ENCODE measurements at regions not wholly inside any gene's neighbourhood (a gene's known extent, or its start where the extent isn't known, plus 50 kb on each side); places are given as distances from the start of the nearest gene placed in this dataset.

GRCh38 chr2:104929663-104930062 lies 75.7 kb downstream of the POU3F3 start:
- H3K4me3 ChIP-seq (ENCODE audit: low read depth, low read length) = no peak overlapping the region
- ChIA-PET CTCF (no interaction called here), POLR2A (no interaction called here)
- TF ChIP-seq CTCF (IDR thresholded peaks at IDR 0.05; ENCODE audit: insufficient read depth, low read length, missing control alignments) = no peak
- no peak for DNase-seq (ENCODE audit: low read depth, low spot score)

GRCh38 chr2:104930732-104931131 lies 76.8 kb downstream of the POU3F3 start:
- ChIA-PET POLR2A (no interaction called here), CTCF (no interaction called here)
- no peak for TF ChIP-seq CTCF (IDR thresholded peaks at IDR 0.05; ENCODE audit: insufficient read depth, low read length, missing control alignments)
- no peak for DNase-seq (ENCODE audit: low read depth, low spot score)
- H3K4me3 ChIP-seq (ENCODE audit: low read depth, low read length) = no peak overlapping the region

- ChIA-PET POLR2A (no interaction called here), CTCF (no interaction called here)
- no peak for DNase-seq (ENCODE audit: low read depth, low spot score)
- no peak overlapping the region for H3K4me3 ChIP-seq (ENCODE audit: low read depth, low read length)
- no peak for TF ChIP-seq CTCF (IDR thresholded peaks at IDR 0.05; ENCODE audit: insufficient read depth, low read length, missing control alignments)
Observed at GRCh38 chr2:104932243-104932642, 78.3 kb downstream of the POU3F3 start.

- CTCF ChIA-PET = interaction anchor here (1.1 kb wide), 1 partner anchor 83 kb away, joined by 3 read pairs; no protein-coding TSS in a partner anchor
- POLR2A ChIA-PET = no interaction called here
- no peak overlapping the region for H3K4me3 ChIP-seq (ENCODE audit: low read depth, low read length)
- no peak for DNase-seq (ENCODE audit: low read depth, low spot score)
- no peak for TF ChIP-seq CTCF (IDR thresholded peaks at IDR 0.05; ENCODE audit: insufficient read depth, low read length, missing control alignments)
Observed at GRCh38 chr2:104933151-104933917, 79.4 kb downstream of the POU3F3 start.

- no peak for DNase-seq (ENCODE audit: low read depth, low spot score)
- H3K4me3 ChIP-seq (ENCODE audit: low read depth, low read length) = no peak overlapping the region
- TF ChIP-seq CTCF (IDR thresholded peaks at IDR 0.05; ENCODE audit: insufficient read depth, low read length, missing control alignments) = no peak
- ChIA-PET POLR2A (no interaction called here), CTCF (interaction anchor here (1.4 kb wide), 1 partner anchor 8 kb away, joined by 3 read pairs; no protein-coding TSS in a partner anchor)
Observed at GRCh38 chr2:104936527-104936926, 82.6 kb downstream of the POU3F3 start.

GRCh38 chr2:104938231-104938941 lies 84.5 kb downstream of the POU3F3 start:
- H3K4me3 ChIP-seq (ENCODE audit: low read depth, low read length) = no peak overlapping the region
- POLR2A ChIA-PET = no interaction called here
- CTCF ChIA-PET = no interaction called here
- no peak for TF ChIP-seq CTCF (IDR thresholded peaks at IDR 0.05; ENCODE audit: insufficient read depth, low read length, missing control alignments)
- DNase-seq (ENCODE audit: low read depth, low spot score) = no peak
